Duodenal mucosa (tissue), 2 donors: ENCODE measurements at regions not wholly inside any gene's neighbourhood (a gene's known extent, or its start where the extent isn't known, plus 50 kb on each side); places are given as distances from the start of the nearest gene placed in this dataset.

ENCODE experiments used
- H3K27ac ChIP-seq: one replicate; pipeline ENCODE4 v1.7.0; 2013; ENCODE audit warnings: low read depth, low read length
- H3K27me3 ChIP-seq, 2 donors: one replicate each; pipeline ENCODE4 v1.7.0; 2013; ENCODE audit warnings: low read length in 2 of 2, control low read depth in 1 of 2; ENCODE audit not compliant: insufficient read depth in 2 of 2, control insufficient read depth in 1 of 2
- H3K36me3 ChIP-seq, 2 donors: one replicate each; pipeline ENCODE4 v1.7.0; 2013; ENCODE audit warnings: low read length in 2 of 2, control low read depth in 1 of 2; ENCODE audit not compliant: insufficient read depth in 2 of 2, control insufficient read depth in 1 of 2
- H3K4me1 ChIP-seq, 2 donors: one replicate each; pipeline ENCODE4 v1.7.0; 2013; ENCODE audit warnings: low read length in 2 of 2, control low read depth in 1 of 2; ENCODE audit not compliant: insufficient read depth in 2 of 2, control insufficient read depth in 1 of 2
- H3K4me3 ChIP-seq, 2 donors: one replicate each; pipeline ENCODE4 v1.7.0; 2013; ENCODE audit warnings: low read length in 2 of 2, low read depth in 1 of 2
- H3K9ac ChIP-seq, 2 donors: one replicate each; pipeline ENCODE4 v1.7.0; 2013; ENCODE audit warnings: low read length in 2 of 2, low read depth in 1 of 2
- H3K9me3 ChIP-seq, 2 donors: one replicate each; pipeline ENCODE4 v1.7.0; 2013; ENCODE audit warnings: low read length in 2 of 2, control low read depth in 1 of 2; ENCODE audit not compliant: control insufficient read depth in 1 of 2

- Histone ChIP-seq H3K36me3 (no peaks in the 10 kb centered on the region), H3K27ac (no peak overlapping the region), H3K9me3 (no peaks in the 10 kb centered on the region), H3K4me1 (peaks cover 0 to 4% of the 10 kb centered on the region in 2 donors), H3K4me3 (no peak overlapping the region), H3K9ac (no peak overlapping the region), H3K27me3 (no peaks in the 10 kb centered on the region)
Measured at GRCh38 chr13:104592545-104593250, 1526.5 kb upstream of the SLC10A2 start.

- no peaks in the 10 kb centered on the region for H3K36me3 ChIP-seq
- no peak overlapping the region for H3K27ac ChIP-seq
- peaks cover 0 to 4% of the 10 kb centered on the region in 2 donors for H3K4me1 ChIP-seq
- no peak overlapping the region for H3K9ac ChIP-seq
- H3K4me3 ChIP-seq = no peak overlapping the region
- no peaks in the 10 kb centered on the region for H3K9me3 ChIP-seq
- no peaks in the 10 kb centered on the region for H3K27me3 ChIP-seq
Measured at GRCh38 chr13:104592127-104592526, 1525.9 kb upstream of the SLC10A2 start.

- H3K36me3 ChIP-seq = no peaks in the 10 kb centered on the region
- H3K4me3 ChIP-seq = peak overlapping the region; percentile 19 to 40
- H3K27me3 ChIP-seq = no peaks in the 10 kb centered on the region
- H3K9ac ChIP-seq = no peak overlapping the region
- H3K27ac ChIP-seq = no peak overlapping the region
- H3K4me1 ChIP-seq = no peaks in the 10 kb centered on the region
- no peaks in the 10 kb centered on the region for H3K9me3 ChIP-seq
Measured at GRCh38 chr13:104586051-104586746, 1520.0 kb upstream of the SLC10A2 start.

GRCh38 chr13:104584481-104584880 is 1518.3 kb upstream of the SLC10A2 start:
- H3K9ac ChIP-seq = no peak overlapping the region

GRCh38 chr13:104580931-104581330 is 1514.7 kb upstream of the SLC10A2 start:
- H3K27ac ChIP-seq = no peak overlapping the region
- H3K4me3 ChIP-seq = no peak overlapping the region
- no peaks in the 10 kb centered on the region for H3K4me1 ChIP-seq

More at GRCh38 chr13:104584481-104584880, 1518.3 kb upstream of the SLC10A2 start:
- no peaks in the 10 kb centered on the region for H3K36me3 ChIP-seq
- no peak overlapping the region for H3K27ac ChIP-seq
- no peaks in the 10 kb centered on the region for H3K9me3 ChIP-seq
- no peaks in the 10 kb centered on the region for H3K4me1 ChIP-seq
- no peak overlapping the region for H3K4me3 ChIP-seq
- H3K27me3 ChIP-seq = no peaks in the 10 kb centered on the region

GRCh38 chr13:104577071-104577815 is 1511.0 kb upstream of the SLC10A2 start:
- no peak overlapping the region for H3K27ac ChIP-seq
- H3K4me3 ChIP-seq = no peak overlapping the region

More at GRCh38 chr13:104580931-104581330, 1514.7 kb upstream of the SLC10A2 start:
- Histone ChIP-seq H3K9ac (no peak overlapping the region), H3K9me3 (no peaks in the 10 kb centered on the region), H3K27me3 (no peaks in the 10 kb centered on the region), H3K36me3 (no peaks in the 10 kb centered on the region)

GRCh38 chr13:104571893-104572229 is 1505.6 kb upstream of the SLC10A2 start:
- no peak overlapping the region for H3K27ac ChIP-seq
- no peak overlapping the region for H3K9ac ChIP-seq

More at GRCh38 chr13:104577071-104577815, 1511.0 kb upstream of the SLC10A2 start:
- H3K9me3 ChIP-seq = no peaks in the 10 kb centered on the region
- H3K27me3 ChIP-seq = no peaks in the 10 kb centered on the region
- no peak overlapping the region for H3K9ac ChIP-seq
- no peaks in the 10 kb centered on the region for H3K36me3 ChIP-seq
- no peaks in the 10 kb centered on the region for H3K4me1 ChIP-seq

GRCh38 chr13:104571161-104571892 is 1505.1 kb upstream of the SLC10A2 start:
- no peaks in the 10 kb centered on the region for H3K4me1 ChIP-seq
- H3K9ac ChIP-seq = no peak overlapping the region
- H3K27ac ChIP-seq = no peak overlapping the region
- H3K4me3 ChIP-seq = no peak overlapping the region
- no peaks in the 10 kb centered on the region for H3K27me3 ChIP-seq
- H3K9me3 ChIP-seq = no peaks in the 10 kb centered on the region
- H3K36me3 ChIP-seq = no peaks in the 10 kb centered on the region

More at GRCh38 chr13:104571893-104572229, 1505.6 kb upstream of the SLC10A2 start:
- no peaks in the 10 kb centered on the region for H3K4me1 ChIP-seq
- no peaks in the 10 kb centered on the region for H3K9me3 ChIP-seq
- no peaks in the 10 kb centered on the region for H3K36me3 ChIP-seq
- H3K4me3 ChIP-seq = no peak overlapping the region
- no peaks in the 10 kb centered on the region for H3K27me3 ChIP-seq

- no peaks in the 10 kb centered on the region for H3K36me3 ChIP-seq
- no peaks in the 10 kb centered on the region for H3K9me3 ChIP-seq
- H3K9ac ChIP-seq = no peak overlapping the region
- H3K4me1 ChIP-seq = no peaks in the 10 kb centered on the region
- H3K27me3 ChIP-seq = no peaks in the 10 kb centered on the region
- no peak overlapping the region for H3K4me3 ChIP-seq
- H3K27ac ChIP-seq = no peak overlapping the region
Measured at GRCh38 chr13:104567114-104567513, 1500.9 kb upstream of the SLC10A2 start.
